Stimulated activated naive CD8-positive, alpha-beta T cell treated with anti-CD3 and anti-CD28 coated beads, Interleukin-15, Interleukin-2, amounts not matched to agents 100 ng/mL and 50 ng/mL, for 24 hours (primary cell): ENCODE measurements at regions not wholly inside any gene's neighbourhood (a gene's known extent, or its start where the extent isn't known, plus 50 kb on each side); places are given as distances from the start of the nearest gene placed in this dataset.
"Not testable (repeated sequence)": the region's sequence is repeated elsewhere in the genome, so short reads cannot be mapped to it uniquely, and the experiment has no call there.

Experiments
- H3K27ac Mint-ChIP-seq: one replicate; pipeline ENCODE4 v1.8.0; 2021; ENCODE audit warnings: mild to moderate bottlenecking, mixed read lengths
- H3K27me3 Mint-ChIP-seq: one replicate; pipeline ENCODE4 v1.8.0; 2021; ENCODE audit warnings: mixed read lengths
- H3K36me3 Mint-ChIP-seq: one replicate; pipeline ENCODE4 v1.8.0; 2021; ENCODE audit warnings: low read depth, mixed read lengths
- H3K4me1 Mint-ChIP-seq: one replicate; pipeline ENCODE4 v1.8.0; 2021; ENCODE audit warnings: low read depth, mixed read lengths
- H3K4me3 Mint-ChIP-seq: one replicate; pipeline ENCODE4 v1.8.0; 2021; ENCODE audit warnings: mild to moderate bottlenecking, mixed read lengths
- H3K9me3 Mint-ChIP-seq: one replicate; pipeline ENCODE4 v1.8.0; 2021; ENCODE audit warnings: mixed read lengths

DNA sequence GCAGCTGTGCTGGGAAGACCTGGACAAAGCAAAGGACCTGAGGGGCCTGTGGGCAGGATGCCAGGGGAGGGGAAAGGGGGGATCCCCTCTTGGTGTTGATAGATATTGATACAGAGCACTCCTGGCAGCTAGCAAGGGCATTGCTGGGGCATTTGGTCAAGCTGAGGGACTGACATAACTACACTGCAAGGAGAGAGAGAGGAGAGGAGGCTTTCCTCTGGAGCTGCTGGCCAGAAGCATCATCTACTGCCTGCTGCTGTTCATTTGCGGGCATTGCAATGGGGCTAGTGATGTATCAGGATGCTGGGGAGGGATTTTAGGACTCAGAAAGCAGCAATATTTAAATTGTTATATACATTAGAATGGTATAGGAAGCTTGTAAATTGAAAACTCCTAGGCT, 142.0 kb downstream of the ZNF648 start:
- no peaks in the 10 kb centered on the region for H3K36me3 Mint-ChIP-seq
- H3K27me3 Mint-ChIP-seq, result peaks cover 12% of the 10 kb centered on the region

DNA sequence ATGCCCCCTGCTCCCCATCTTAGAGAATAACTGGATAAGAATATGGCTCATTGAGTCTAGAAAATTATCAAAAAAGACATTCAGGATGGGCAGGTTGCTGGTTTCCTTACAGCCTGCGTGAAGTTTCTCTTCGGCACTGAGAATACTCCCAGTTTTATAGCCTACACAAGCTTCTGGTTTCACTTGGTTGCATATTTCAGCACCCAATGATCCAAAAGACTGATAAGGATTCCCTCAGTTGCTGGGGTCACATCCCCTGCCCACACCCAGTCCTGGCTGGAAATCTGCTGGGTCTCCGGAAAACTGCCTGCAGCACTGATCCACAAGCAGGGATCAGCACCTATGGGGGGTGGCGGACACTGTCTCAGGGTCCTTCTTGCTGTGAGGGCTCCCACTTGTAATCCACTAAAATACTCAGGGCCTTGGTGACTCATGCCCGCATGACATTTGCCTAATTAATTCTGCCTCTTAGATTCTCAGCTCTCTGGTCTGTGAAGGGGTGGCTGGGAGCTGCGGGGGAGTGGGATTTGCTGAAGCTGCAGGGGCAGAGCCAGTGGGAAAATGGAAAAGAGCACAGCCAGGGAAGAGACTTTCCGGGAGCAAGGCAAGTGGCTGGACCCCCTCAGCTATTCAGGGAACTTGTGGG, 142.5 kb downstream of the ZNF648 start:
- Mint-ChIP-seq H3K36me3 (no peaks in the 10 kb centered on the region), H3K27ac (no peak overlapping the region), H3K4me1 (no peaks in the 10 kb centered on the region), H3K4me3 (no peak overlapping the region), H3K27me3 (peaks cover 12% of the 10 kb centered on the region), H3K9me3 (no peaks in the 10 kb centered on the region)

More for the DNA sequence above, 142.0 kb downstream of the ZNF648 start:
- Mint-ChIP-seq H3K9me3 (peaks cover 1% of the 10 kb centered on the region), H3K4me1 (no peaks in the 10 kb centered on the region), H3K4me3 (no peak overlapping the region), H3K27ac (no peak overlapping the region)

DNA sequence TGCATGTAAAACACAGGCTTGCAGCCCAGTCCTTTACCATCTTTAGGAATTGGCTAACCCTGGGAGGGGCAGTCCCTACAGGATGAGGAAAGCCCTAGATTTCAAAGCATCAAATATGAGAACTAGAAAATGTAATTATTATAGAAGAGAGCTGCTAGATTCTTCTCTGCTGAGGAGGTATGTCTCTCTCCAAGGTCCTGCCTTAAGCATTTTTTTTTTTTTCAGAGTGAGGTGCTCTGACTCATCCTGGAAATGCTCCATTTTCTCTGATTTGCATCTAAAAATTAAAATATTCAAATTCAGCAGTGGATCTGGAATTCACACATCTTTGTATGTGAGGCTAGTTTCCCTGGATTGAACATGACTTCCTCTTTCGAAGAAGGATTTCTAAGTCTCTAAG, 149.8 kb downstream of the ZNF648 start:
- Mint-ChIP-seq H3K9me3 (no peaks in the 10 kb centered on the region), H3K36me3 (no peaks in the 10 kb centered on the region)

DNA sequence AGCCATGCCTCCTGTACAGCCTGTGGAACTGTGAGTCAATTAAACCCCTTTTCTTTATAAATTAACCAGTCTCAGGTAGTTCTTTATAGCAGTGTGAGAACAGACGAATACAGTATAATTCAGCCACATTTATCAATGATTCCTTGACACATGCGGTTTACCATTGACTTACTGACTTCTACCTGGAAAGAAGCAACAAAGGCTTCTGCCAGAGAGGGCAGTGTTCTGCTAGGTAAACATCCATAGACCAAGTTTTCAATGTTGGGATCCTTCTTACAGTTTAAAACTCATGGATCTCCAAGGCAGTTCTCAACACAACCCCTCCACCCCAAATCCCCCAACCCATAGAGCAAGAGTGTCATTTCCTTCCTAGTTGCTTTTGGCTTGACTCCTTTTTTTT, 150.6 kb downstream of the ZNF648 start:
- no peak overlapping the region for H3K4me3 Mint-ChIP-seq

More for the DNA sequence above, 149.8 kb downstream of the ZNF648 start:
- peaks cover 15% of the 10 kb centered on the region for H3K27me3 Mint-ChIP-seq
- no peak overlapping the region for H3K27ac Mint-ChIP-seq
- no peaks in the 10 kb centered on the region for H3K4me1 Mint-ChIP-seq
- H3K4me3 Mint-ChIP-seq, result no peak overlapping the region

DNA sequence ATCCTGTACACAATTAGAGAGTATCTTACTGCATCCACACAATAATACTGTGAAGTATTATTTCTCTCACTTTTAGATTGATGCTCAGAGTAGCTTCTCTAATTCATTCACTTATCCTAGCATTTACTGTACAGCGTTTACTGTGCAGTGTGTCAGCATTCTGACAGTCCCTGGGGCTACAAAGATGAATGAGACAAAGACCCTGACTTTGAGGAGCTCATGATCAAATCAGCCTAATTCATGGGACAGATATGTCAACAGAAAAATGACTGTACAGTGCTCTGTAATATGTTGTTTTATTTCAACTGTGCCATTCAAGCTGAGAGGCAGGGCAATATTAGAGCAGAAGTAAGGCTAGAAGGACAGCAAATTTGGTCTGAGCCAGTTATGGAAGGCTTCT, 152.5 kb downstream of the ZNF648 start:
- Mint-ChIP-seq H3K27ac (no peak overlapping the region), H3K27me3 (peaks cover 17% of the 10 kb centered on the region), H3K4me3 (no peak overlapping the region), H3K4me1 (no peaks in the 10 kb centered on the region), H3K9me3 (no peaks in the 10 kb centered on the region), H3K36me3 (no peaks in the 10 kb centered on the region)

More for the DNA sequence above, 150.6 kb downstream of the ZNF648 start:
- H3K4me1 Mint-ChIP-seq, result no peaks in the 10 kb centered on the region
- H3K36me3 Mint-ChIP-seq, result no peaks in the 10 kb centered on the region
- H3K9me3 Mint-ChIP-seq, result no peaks in the 10 kb centered on the region
- peaks cover 17% of the 10 kb centered on the region for H3K27me3 Mint-ChIP-seq
- no peak overlapping the region for H3K27ac Mint-ChIP-seq

DNA sequence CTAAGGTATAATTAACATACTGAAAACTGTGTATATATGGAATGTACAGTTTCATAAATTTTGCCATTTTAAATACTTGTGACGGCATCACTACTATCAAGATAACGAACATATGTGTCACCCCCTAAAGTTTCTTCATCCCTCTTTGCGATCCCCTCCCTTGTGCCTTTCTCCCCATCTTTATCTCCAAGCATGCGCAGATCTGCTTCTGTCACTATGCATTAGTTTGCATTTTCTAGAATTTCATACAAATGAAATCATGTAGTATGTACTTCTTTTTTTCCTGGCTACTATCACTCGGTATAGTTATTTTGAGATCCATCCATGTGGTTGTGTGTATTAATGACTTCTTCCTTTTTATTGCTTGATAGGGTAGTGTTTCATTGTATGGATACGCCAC, 154.9 kb downstream of the ZNF648 start:
- no peaks in the 10 kb centered on the region for H3K9me3 Mint-ChIP-seq
- H3K27me3 Mint-ChIP-seq, result peaks cover 21% of the 10 kb centered on the region
- no peak overlapping the region for H3K27ac Mint-ChIP-seq

DNA sequence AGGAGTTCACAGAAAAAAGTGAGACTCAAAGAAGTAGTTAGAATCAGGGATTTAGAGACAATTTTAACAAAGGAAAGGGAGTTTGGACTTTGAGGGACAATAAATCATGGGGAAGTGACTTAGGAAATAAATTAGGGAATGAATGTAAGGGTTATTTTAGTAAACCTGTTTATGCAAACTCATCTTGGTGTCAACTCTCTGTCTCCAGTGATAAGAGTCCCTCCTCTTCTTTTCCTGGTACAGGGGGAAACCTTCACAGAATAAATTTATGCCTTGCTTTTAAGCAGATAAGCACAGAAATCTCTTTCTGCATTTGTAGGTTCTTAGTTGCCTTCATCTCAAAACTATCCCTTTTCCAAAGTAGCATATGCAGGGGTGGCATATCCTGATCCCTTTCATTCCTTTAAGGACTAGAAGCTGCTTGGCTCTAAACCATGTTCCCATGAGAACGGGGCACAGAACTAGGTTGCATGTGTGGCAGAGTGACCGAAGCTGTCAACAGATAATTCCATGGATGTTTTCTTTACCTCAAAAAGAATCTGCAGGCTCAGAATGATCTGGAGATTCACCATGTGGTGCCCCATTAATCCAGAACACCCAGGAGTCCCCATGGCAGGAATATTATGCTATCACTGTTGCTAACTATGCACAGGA, 155.4 kb downstream of the ZNF648 start:
- Mint-ChIP-seq H3K27me3 (peaks cover 20% of the 10 kb centered on the region), H3K36me3 (no peaks in the 10 kb centered on the region), H3K27ac (no peak overlapping the region), H3K4me3 (no peak overlapping the region), H3K9me3 (no peaks in the 10 kb centered on the region), H3K4me1 (no peaks in the 10 kb centered on the region)

More for the DNA sequence above, 154.9 kb downstream of the ZNF648 start:
- Mint-ChIP-seq H3K4me3 (no peak overlapping the region), H3K4me1 (no peaks in the 10 kb centered on the region), H3K36me3 (no peaks in the 10 kb centered on the region)

DNA sequence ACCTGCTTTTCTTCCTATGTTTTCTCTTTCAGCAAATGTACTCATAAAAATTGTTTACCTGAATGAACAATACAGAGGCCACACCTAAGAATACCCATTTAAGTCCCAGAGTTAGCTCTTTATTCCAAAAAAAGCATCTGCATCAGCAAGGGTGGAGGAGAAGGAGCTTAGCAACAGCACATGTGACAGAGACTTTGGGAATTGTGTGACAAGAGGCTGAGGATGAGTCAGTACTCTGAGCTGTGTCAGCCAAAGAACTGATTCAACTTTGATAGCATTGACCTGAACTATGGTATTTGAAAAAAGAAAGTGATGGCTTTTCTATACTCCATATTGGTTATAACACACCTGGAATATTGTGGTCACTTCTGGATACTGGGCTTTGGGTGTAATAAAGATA, 162.7 kb downstream of the ZNF648 start:
- peaks cover 13% of the 10 kb centered on the region for H3K27me3 Mint-ChIP-seq
- H3K4me1 Mint-ChIP-seq, result no peaks in the 10 kb centered on the region
- no peak overlapping the region for H3K4me3 Mint-ChIP-seq
- H3K36me3 Mint-ChIP-seq, result no peaks in the 10 kb centered on the region
- no peak overlapping the region for H3K27ac Mint-ChIP-seq
- no peaks in the 10 kb centered on the region for H3K9me3 Mint-ChIP-seq

DNA sequence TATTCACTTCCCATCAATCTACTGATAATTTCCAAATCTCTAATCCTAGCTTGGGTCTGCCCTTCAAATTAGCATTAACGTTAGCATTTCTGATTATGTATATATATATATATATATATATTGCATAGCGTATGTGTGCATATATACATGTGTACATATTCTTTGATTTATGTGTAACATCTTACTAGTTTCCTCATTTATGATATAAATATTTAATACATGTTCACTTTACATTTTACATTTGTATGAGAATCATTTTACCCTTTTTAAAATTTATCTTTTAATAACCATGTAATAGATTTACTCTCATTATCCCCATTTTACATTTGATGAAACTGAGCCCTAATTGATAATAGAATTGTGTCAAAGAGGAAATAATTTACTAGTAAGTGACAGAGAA, 164.7 kb downstream of the ZNF648 start:
- Mint-ChIP-seq H3K36me3 (no peaks in the 10 kb centered on the region), H3K4me3 (no peak overlapping the region), H3K4me1 (no peaks in the 10 kb centered on the region), H3K27me3 (peaks cover 6% of the 10 kb centered on the region), H3K9me3 (no peaks in the 10 kb centered on the region), H3K27ac (no peak overlapping the region)

DNA sequence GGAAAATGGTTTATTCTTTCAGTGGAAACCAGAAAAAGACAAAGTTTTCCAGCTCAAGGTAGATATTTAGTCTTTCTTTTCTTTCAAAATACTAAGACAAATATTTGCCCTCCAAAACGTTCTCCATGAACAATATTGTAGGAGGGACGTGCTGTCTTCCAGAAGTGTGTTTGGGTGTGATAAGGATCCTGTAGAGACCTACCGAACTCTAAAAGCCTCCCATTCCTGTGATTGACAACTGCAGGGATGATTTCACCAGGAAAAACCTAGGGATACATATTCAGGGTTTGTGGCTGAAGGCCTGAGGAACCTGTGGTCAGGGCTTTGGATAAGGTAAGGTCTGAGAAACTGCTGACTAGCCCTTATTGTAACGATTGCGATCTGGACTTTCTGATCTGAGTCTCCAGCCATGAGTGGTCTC, 167.1 kb downstream of the ZNF648 start:
- Mint-ChIP-seq H3K9me3 (no peaks in the 10 kb centered on the region), H3K4me3 (no peak overlapping the region), H3K36me3 (no peaks in the 10 kb centered on the region), H3K27me3 (peaks cover 6% of the 10 kb centered on the region), H3K4me1 (no peaks in the 10 kb centered on the region), H3K27ac (no peak overlapping the region)

DNA sequence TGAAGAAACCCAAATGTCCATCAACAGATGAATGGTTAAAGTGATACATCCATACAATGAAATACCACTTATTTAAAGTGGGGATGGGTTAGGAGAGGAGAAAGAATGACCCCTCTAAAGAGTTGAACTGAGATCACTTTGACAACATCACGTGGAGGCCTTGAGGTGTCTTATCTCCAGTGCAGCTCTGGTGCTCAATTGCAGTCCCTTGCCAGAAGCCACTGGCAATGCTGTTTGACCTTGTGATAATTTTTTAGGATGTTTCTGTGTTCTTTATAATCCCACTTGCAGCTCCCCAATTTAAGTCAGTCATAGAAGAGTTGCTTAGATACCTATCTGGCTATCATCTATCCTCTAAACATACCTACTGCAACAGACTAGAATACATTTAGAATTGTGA, 167.6 kb downstream of the ZNF648 start:
- no peaks in the 10 kb centered on the region for H3K4me1 Mint-ChIP-seq
- H3K36me3 Mint-ChIP-seq, result no peaks in the 10 kb centered on the region
- H3K9me3 Mint-ChIP-seq, result no peaks in the 10 kb centered on the region
- H3K4me3 Mint-ChIP-seq, result no peak overlapping the region
- peaks cover 6% of the 10 kb centered on the region for H3K27me3 Mint-ChIP-seq
- H3K27ac Mint-ChIP-seq, result no peak overlapping the region

DNA sequence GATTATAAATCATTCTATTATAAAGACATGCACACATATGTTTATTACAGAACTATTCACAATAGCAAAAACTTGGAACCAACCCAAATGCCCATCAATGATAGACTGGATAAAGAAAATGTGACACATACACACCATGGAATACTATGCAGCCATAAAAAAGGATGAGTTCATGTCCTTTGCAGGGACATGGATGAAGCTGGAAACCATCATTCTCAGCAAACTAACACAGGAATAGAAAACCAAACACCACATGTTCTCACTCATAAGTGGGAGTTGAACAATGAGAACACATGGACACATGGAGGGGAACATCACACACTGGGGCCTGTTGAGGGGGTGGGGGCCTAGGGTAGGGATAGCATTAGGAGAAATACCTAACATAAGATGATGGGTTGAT, 168.4 kb downstream of the ZNF648 start:
- H3K36me3 Mint-ChIP-seq, H3K4me1 Mint-ChIP-seq, H3K27me3 Mint-ChIP-seq, H3K9me3 Mint-ChIP-seq, H3K27ac Mint-ChIP-seq, H3K4me3 Mint-ChIP-seq: not testable (repeated sequence)

DNA sequence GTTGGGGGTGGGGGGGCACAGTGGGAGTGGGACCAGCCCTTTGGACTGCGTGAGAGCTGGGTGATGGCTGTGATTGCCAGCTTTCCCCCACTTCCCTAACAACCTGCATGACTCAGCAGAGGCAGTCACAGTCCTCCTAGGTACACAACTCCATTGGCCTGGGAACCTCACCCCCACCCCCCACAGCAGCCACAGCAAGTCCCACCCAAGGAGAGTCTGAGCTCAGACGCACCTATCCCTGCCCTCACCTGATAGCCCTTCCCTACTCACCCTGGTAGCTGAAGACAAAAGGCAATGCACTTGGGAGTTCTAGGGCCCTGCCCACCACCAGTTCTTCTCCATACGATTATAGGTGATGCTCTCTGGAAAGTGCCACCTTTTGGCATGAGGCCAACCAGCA, 188.9 kb downstream of the ZNF648 start:
- peaks cover 28% of the 10 kb centered on the region for H3K9me3 Mint-ChIP-seq
- H3K27ac Mint-ChIP-seq, result no peak overlapping the region
- H3K27me3 Mint-ChIP-seq, result peaks cover 19% of the 10 kb centered on the region
- no peak overlapping the region for H3K4me3 Mint-ChIP-seq
- H3K36me3 Mint-ChIP-seq, result no peaks in the 10 kb centered on the region
- H3K4me1 Mint-ChIP-seq, result no peaks in the 10 kb centered on the region

DNA sequence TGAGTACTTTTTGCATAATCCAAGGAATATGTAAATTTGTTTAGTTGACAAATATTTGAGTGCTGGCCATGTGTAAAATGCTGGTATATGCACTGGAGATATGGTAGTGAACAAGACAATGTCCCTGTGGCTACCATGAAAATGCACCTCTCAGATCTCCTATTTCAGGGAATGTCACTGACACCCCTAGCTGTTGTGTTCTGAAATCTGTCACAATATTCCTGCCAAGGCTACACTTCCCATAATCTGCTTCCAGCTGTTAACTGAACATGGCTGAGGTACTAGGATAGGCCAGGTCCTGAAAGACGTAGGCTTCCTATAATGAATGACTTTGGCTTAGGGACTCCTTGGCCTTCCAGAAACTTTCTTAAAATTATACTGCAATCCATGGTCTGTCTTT, 197.8 kb downstream of the ZNF648 start:
- Mint-ChIP-seq H3K4me3 (no peak overlapping the region), H3K4me1 (no peaks in the 10 kb centered on the region), H3K27me3 (peaks cover 5% of the 10 kb centered on the region), H3K27ac (no peak overlapping the region), H3K9me3 (no peaks in the 10 kb centered on the region), H3K36me3 (no peaks in the 10 kb centered on the region)

DNA sequence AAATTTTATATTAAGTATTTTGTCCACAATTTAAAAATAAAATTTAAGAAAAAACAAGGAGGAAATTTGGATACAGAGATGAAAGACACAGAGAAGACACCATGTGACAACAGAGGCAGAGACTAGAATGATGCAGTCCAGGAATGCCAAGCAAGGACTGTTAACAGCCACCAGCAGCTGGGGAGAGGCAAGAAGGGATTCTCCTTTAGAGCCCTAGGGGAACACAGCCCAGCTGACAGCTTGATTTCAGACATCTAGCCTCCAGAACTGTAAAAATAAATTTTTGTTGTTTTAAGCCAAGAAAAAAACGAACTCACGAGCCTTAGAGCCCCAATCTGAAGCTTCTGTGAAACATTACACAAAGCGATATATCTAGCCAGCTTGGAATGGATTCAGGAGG, 198.5 kb downstream of the ZNF648 start:
- peaks cover 5% of the 10 kb centered on the region for H3K27me3 Mint-ChIP-seq
- H3K27ac Mint-ChIP-seq, result no peak overlapping the region
- no peaks in the 10 kb centered on the region for H3K36me3 Mint-ChIP-seq
- H3K4me1 Mint-ChIP-seq, result no peaks in the 10 kb centered on the region
- no peaks in the 10 kb centered on the region for H3K9me3 Mint-ChIP-seq
- no peak overlapping the region for H3K4me3 Mint-ChIP-seq

DNA sequence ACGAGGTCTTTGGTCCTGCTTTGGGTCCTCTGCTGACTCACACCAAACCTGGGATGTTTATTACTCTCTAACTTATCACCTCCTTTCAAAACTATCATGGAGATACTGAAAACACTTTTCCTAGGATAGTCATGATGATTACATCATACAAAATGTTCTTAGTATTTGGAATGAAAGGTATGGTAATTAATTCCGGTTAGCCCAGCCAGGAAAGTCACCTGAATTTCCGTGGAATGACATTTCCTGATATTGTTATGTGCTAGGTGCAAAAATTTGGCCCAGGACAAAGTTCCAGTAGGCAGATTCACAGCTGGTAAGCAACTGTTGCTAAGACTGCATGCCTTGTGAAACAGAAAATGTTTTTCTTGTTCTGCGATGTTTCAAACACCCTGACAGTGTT, 203.4 kb downstream of the ZNF648 start:
- Mint-ChIP-seq H3K27ac (no peak overlapping the region), H3K9me3 (no peaks in the 10 kb centered on the region), H3K36me3 (no peaks in the 10 kb centered on the region), H3K4me1 (no peaks in the 10 kb centered on the region), H3K27me3 (peaks cover 4% of the 10 kb centered on the region), H3K4me3 (no peak overlapping the region)
